DOHH2 (cell line): ENCODE measurements at regions not wholly inside any gene's neighbourhood (a gene's known extent, or its start where the extent isn't known, plus 50 kb on each side); places are given as distances from the start of the nearest gene placed in this dataset.

ENCODE experiments used
- CTCF ChIP-seq: fragments of 200-600 bp; sonication (generic); IDR thresholded peaks from one replicate; pipeline ENCODE4 v1.5.1; 2014; ENCODE audit warnings: antibody characterized with exemption, mild to moderate bottlenecking, low read depth, low read length; ENCODE audit not compliant: poor library complexity, severe bottlenecking
- EZH2phosphoT487 ChIP-seq: fragments of 200-600 bp; sonication (generic); IDR thresholded peaks from 2 replicates; pipeline ENCODE4 v1.6.1; 2017; ENCODE audit warnings: borderline replicate concordance, mild to moderate bottlenecking, antibody characterized with exemption, low read length, moderate library complexity, mixed read lengths

GRCh38 chr10:83374741-83375140, 764.6 kb upstream of the GHITM start:
- TF ChIP-seq CTCF (no peak), EZH2phosphoT487 (no peak)
